HepG2 (cell line): ENCODE measurements at regions not wholly inside any gene's neighbourhood (a gene's known extent, or its start where the extent isn't known, plus 50 kb on each side); places are given as distances from the start of the nearest gene placed in this dataset.

Experiments
- ATAC-seq: fragments of 200-7000 bp; cut with Tn5 transposase; 3 replicates; pipeline ENCODE4 v1.9.1; 2020; ENCODE audit warnings: mild to moderate bottlenecking, moderate library complexity
- BruUV-seq: library from RNA; stranded (reverse); fragments of 400-500 nt; replicated peaks from 2 replicates; lab custom pipeline; 2021; lab: Mats Ljungman, UMichigan
- CTCF ChIA-PET: fragments of 300-600 bp; formaldehyde crosslinking; extraction: SDS; loops from one replicate; lab custom pipeline; 2021; ENCODE audit warnings: low total read pairs, inconsistent platforms, low intra/inter-chr PET ratio; lab: Yijun Ruan, JAX
- POLR2A ChIA-PET: fragments of 350-600 bp; sonication (Branson Sonifier 250); formaldehyde crosslinking; loops from one replicate; lab custom pipeline; 2020; ENCODE audit warnings: antibody characterized with exemption, inconsistent platforms; lab: Yijun Ruan, JAX
- DNase-seq: peaks from one replicate; pipeline ENCODE4 v3.0.0-alpha.2; 2015; ENCODE audit warnings: low spot score
- FAIRE-seq: peaks from 3 replicates; lab custom pipeline; 2011; peaks lifted over from hg19 to GRCh38; lab: Jason Lieb, UNC
- H2AFZ ChIP-seq: one replicate; pipeline ENCODE4 v1.6.1; 2011; ENCODE audit warnings: low read length, inconsistent platforms
- H3K27ac ChIP-seq: fragments of 300-600 bp; 3 replicates; pipeline ENCODE4 v1.8.0; 2011; ENCODE audit warnings: mixed run types, mild to moderate bottlenecking, mixed read lengths, low read length, inconsistent platforms; ENCODE audit not compliant: insufficient read depth; ENCODE audit errors: extremely low read length
- H3K27me3 ChIP-seq, 2 experiments: fragments of 200-600 bp in 1 of 2; 2 replicates in 1 of 2; 3 replicates in 1 of 2; pipeline versions ENCODE4 v1.6.0 to v1.8.0; 2011; ENCODE audit warnings: low read length in 2 of 2, mild to moderate bottlenecking in 2 of 2, moderate library complexity in 2 of 2, inconsistent platforms in 1 of 2; ENCODE audit not compliant: insufficient read depth in 2 of 2, control insufficient read depth in 1 of 2
- H3K36me3 ChIP-seq, 2 experiments: fragments of 200-600 bp in 1 of 2; replicated peaks in 1 of 2; 2 replicates in 1 of 2; 3 replicates in 1 of 2; pipeline versions ENCODE4 v1.5.1 to v1.8.0; 2011; ENCODE audit warnings: low read length in 2 of 2, inconsistent platforms in 1 of 2; ENCODE audit not compliant: insufficient read depth in 2 of 2, control insufficient read depth in 1 of 2
- H3K4me1 ChIP-seq: 2 replicates; pipeline ENCODE4 v1.5.1; 2012; ENCODE audit warnings: low read length, inconsistent platforms; ENCODE audit not compliant: insufficient read depth
- H3K4me2 ChIP-seq: 2 replicates; pipeline ENCODE4 v1.6.0; 2011; ENCODE audit warnings: low read depth, low read length, inconsistent platforms
- H3K4me3 ChIP-seq, 3 experiments: fragments of 200-600 bp in 1 of 3; sonication (generic), shearing (Covaris generic) in 1 of 3; replicated peaks in 1 of 3; 2 replicates each; pipeline ENCODE4 v1.5.1; 2011 to 2016; ENCODE audit warnings: low read length in 3 of 3, inconsistent platforms in 2 of 3, low read depth in 2 of 3, mild to moderate bottlenecking in 2 of 3, control low read depth in 1 of 3, mixed read lengths in 1 of 3; ENCODE audit not compliant: insufficient read depth in 1 of 3
- H3K79me2 ChIP-seq: one replicate; pipeline ENCODE4 v1.6.1; 2011; ENCODE audit warnings: low read length, inconsistent platforms; ENCODE audit not compliant: insufficient read depth
- H3K9ac ChIP-seq: 2 replicates; pipeline ENCODE4 v1.6.0; 2011; ENCODE audit warnings: mild to moderate bottlenecking, low read depth, low read length, inconsistent platforms; ENCODE audit not compliant: insufficient read depth
- H3K9me3 ChIP-seq: 2 replicates; pipeline ENCODE4 v1.5.1; 2012; ENCODE audit warnings: mild to moderate bottlenecking, low read length
- H4K20me1 ChIP-seq: 2 replicates; pipeline ENCODE4 v1.6.0; 2011; ENCODE audit warnings: inconsistent platforms, mild to moderate bottlenecking, low read length, moderate library complexity; ENCODE audit not compliant: insufficient read depth
- CC2D1A ChIP-seq: sonication (generic); formaldehyde crosslinking; IDR thresholded peaks from 2 replicates; pipeline ENCODE4 v1.8.1; 2023; ENCODE audit warnings: mild to moderate bottlenecking, missing genetic modification reagents
- FIP1L1 ChIP-seq: fragments of 200-400 bp; formaldehyde crosslinking; IDR thresholded peaks from 2 replicates; pipeline ENCODE4 v1.6.1; 2018; ENCODE audit warnings: low read depth, mild to moderate bottlenecking, low read length, moderate library complexity, borderline replicate concordance; ENCODE audit not compliant: insufficient read depth
- HOXA7 ChIP-seq: sonication (generic); formaldehyde crosslinking; IDR thresholded peaks from 2 replicates; pipeline ENCODE4 v1.8.1; 2022; ENCODE audit warnings: mild to moderate bottlenecking, missing genetic modification reagents, moderate library complexity
- MNT ChIP-seq: fragments of 450-650 bp; IDR thresholded peaks from 2 replicates; pipeline ENCODE4 v1.6.1; 2016
- PAF1 ChIP-seq: IDR thresholded peaks from 2 replicates; pipeline ENCODE4 v1.6.1; 2016; ENCODE audit warnings: missing genetic modification reagents, missing compliant biosample characterization
- XRCC5 ChIP-seq: fragments of 200-400 bp; formaldehyde crosslinking; optimal IDR thresholded peaks from 2 replicates; pipeline ENCODE3; 2017; ENCODE audit warnings: mild to moderate bottlenecking, low read length
- ZMYM3 ChIP-seq: sonication (generic); formaldehyde crosslinking; IDR thresholded peaks from 2 replicates; pipeline ENCODE4 v1.5.1; 2020; ENCODE audit warnings: mild to moderate bottlenecking, missing genetic modification reagents
- ZNF142 ChIP-seq: sonication (generic); formaldehyde crosslinking; IDR thresholded peaks from 2 replicates; pipeline ENCODE4 v1.4.0; 2020; ENCODE audit warnings: missing genetic modification reagents
- ZNF619 ChIP-seq: sonication (generic); formaldehyde crosslinking; IDR thresholded peaks from 2 replicates; pipeline ENCODE4 v1.4.0; 2020; ENCODE audit warnings: mild to moderate bottlenecking, missing genetic modification reagents
- WGBS: methylation state at CpG from one replicate; pipeline ENCODE4 v1.1.6; 2017; ENCODE audit warnings: low lambda C conversion rate; 5-methylcytosine and 5-hydroxymethylcytosine counted together
- in situ Hi-C: cut with HindIII; loops from 2 replicates; pipeline ENCODE4 v1.10.0; 2017; ENCODE audit warnings: low pct_unique_long_range_greater_than_20kb; ENCODE audit not compliant: extremely low pct_ligation_motif_present
- intact Hi-C: fragments of 100-400 bp; cut with micrococcal nuclease; formaldehyde crosslinking; loops from one replicate; pipeline ENCODE4 v1.10.0; 2022; ENCODE audit not compliant: unreplicated experiment
- TF ChIP-seq, protein P1 (sequence below): sonication (generic); formaldehyde crosslinking; conservative IDR thresholded peaks from 2 replicates; pipeline ENCODE4 v1.4.0; 2020; ENCODE audit warnings: mild to moderate bottlenecking, missing genetic modification reagents, moderate library complexity
- TF ChIP-seq, protein P2 (sequence below): sonication (generic); formaldehyde crosslinking; IDR thresholded peaks from 2 replicates; pipeline ENCODE4 v1.4.0; 2020; ENCODE audit warnings: mild to moderate bottlenecking, missing genetic modification reagents

DNA sequence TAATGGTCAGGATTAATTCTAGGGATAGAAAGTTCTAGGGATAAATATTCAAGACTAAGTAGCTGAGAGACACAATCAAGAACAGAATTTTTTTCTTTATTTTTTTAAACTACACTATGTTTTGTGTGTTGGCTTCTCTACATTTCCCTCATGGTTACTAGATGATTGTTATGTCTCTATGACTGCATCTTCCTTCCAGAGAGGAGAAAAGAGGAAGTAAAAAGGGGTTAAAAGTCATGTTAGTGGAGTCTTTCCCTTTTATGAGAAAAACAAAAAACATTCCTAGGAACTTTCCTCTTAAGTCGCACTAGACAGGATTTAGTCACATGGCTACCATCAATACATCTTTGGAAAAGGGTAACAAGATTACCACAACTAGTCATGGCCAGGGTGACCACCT lies 375.0 kb downstream of the KCNJ2 start:
- ChIA-PET CTCF (no interaction called here), POLR2A (no interaction called here)
- H3K9ac ChIP-seq = no peak overlapping the region
- intact Hi-C loops = loop anchor here (5.0 kb wide), 1 partner anchor 1572 kb away; no protein-coding TSS in a partner anchor
- no peak overlapping the region for H3K4me3 ChIP-seq
- H3K27me3 ChIP-seq = no peaks in the 10 kb centered on the region
- no peak overlapping the region for H3K27ac ChIP-seq
- no peak overlapping the region for H2AFZ ChIP-seq
- ATAC-seq (no peak), DNase-seq (no peak), FAIRE-seq (no peak)
- no peaks in the 10 kb centered on the region; the same call in 1 of the 2 replicates for H3K9me3 ChIP-seq
- H3K79me2 ChIP-seq = no peaks in the 10 kb centered on the region
- in situ Hi-C loops = no loop called here
- H3K4me2 ChIP-seq = no peak overlapping the region
- H4K20me1 ChIP-seq = no peaks in the 10 kb centered on the region
- BruUV-seq = no TSS peak
- WGBS = 0% methylated on average over 1 of the region's 1 CpG
- no peaks in the 10 kb centered on the region for H3K4me1 ChIP-seq
- no peaks in the 10 kb centered on the region for H3K36me3 ChIP-seq
- TF ChIP-seq FIP1L1 (no peak), ZNF142 (CRISPR knock-in tag) (no peak), ZMYM3 (no peak), HOXA7 (CRISPR knock-in tag) (no peak), PAF1 (CRISPR knock-in tag) (no peak), ZNF619 (CRISPR knock-in tag) (no peak), MNT (no peak), XRCC5 (no peak), CC2D1A (CRISPR knock-in tag) (no peak)
- TF ChIP-seq, protein P1, sequence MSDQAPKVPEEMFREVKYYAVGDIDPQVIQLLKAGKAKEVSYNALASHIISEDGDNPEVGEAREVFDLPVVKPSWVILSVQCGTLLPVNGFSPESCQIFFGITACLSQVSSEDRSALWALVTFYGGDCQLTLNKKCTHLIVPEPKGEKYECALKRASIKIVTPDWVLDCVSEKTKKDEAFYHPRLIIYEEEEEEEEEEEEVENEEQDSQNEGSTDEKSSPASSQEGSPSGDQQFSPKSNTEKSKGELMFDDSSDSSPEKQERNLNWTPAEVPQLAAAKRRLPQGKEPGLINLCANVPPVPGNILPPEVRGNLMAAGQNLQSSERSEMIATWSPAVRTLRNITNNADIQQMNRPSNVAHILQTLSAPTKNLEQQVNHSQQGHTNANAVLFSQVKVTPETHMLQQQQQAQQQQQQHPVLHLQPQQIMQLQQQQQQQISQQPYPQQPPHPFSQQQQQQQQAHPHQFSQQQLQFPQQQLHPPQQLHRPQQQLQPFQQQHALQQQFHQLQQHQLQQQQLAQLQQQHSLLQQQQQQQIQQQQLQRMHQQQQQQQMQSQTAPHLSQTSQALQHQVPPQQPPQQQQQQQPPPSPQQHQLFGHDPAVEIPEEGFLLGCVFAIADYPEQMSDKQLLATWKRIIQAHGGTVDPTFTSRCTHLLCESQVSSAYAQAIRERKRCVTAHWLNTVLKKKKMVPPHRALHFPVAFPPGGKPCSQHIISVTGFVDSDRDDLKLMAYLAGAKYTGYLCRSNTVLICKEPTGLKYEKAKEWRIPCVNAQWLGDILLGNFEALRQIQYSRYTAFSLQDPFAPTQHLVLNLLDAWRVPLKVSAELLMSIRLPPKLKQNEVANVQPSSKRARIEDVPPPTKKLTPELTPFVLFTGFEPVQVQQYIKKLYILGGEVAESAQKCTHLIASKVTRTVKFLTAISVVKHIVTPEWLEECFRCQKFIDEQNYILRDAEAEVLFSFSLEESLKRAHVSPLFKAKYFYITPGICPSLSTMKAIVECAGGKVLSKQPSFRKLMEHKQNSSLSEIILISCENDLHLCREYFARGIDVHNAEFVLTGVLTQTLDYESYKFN = no peak
- TF ChIP-seq, protein P2, sequence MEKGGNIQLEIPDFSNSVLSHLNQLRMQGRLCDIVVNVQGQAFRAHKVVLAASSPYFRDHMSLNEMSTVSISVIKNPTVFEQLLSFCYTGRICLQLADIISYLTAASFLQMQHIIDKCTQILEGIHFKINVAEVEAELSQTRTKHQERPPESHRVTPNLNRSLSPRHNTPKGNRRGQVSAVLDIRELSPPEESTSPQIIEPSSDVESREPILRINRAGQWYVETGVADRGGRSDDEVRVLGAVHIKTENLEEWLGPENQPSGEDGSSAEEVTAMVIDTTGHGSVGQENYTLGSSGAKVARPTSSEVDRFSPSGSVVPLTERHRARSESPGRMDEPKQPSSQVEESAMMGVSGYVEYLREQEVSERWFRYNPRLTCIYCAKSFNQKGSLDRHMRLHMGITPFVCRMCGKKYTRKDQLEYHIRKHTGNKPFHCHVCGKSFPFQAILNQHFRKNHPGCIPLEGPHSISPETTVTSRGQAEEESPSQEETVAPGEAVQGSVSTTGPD = no peak
